Hypothalamus (tissue), 51 donors: ENCODE measurements at regions not wholly inside any gene's neighbourhood (a gene's known extent, or its start where the extent isn't known, plus 50 kb on each side); places are given as distances from the start of the nearest gene placed in this dataset.

Source experiments
- DNase-seq, 51 donors: peaks; one replicate each; lab custom pipeline; 2025; lab: John Stamatoyannopoulos, UW

GRCh38 chr17:79216391-79216790 lies 141.8 kb downstream of the ENGASE start:
- DNase-seq = no peak

GRCh38 chr17:79215631-79216030 lies 141.0 kb downstream of the ENGASE start:
- DNase-seq = no peak

- no peak for DNase-seq
Observed at GRCh38 chr17:79214940-79215604, 140.4 kb downstream of the ENGASE start.

- DNase-seq = no peak
Observed at GRCh38 chr17:79214459-79214858, 139.8 kb downstream of the ENGASE start.

- DNase-seq = no peak
Observed at GRCh38 chr17:79213305-79213704, 138.7 kb downstream of the ENGASE start.

- no peak for DNase-seq
Observed at GRCh38 chr17:79212149-79213087, 137.8 kb downstream of the ENGASE start.

DNA sequence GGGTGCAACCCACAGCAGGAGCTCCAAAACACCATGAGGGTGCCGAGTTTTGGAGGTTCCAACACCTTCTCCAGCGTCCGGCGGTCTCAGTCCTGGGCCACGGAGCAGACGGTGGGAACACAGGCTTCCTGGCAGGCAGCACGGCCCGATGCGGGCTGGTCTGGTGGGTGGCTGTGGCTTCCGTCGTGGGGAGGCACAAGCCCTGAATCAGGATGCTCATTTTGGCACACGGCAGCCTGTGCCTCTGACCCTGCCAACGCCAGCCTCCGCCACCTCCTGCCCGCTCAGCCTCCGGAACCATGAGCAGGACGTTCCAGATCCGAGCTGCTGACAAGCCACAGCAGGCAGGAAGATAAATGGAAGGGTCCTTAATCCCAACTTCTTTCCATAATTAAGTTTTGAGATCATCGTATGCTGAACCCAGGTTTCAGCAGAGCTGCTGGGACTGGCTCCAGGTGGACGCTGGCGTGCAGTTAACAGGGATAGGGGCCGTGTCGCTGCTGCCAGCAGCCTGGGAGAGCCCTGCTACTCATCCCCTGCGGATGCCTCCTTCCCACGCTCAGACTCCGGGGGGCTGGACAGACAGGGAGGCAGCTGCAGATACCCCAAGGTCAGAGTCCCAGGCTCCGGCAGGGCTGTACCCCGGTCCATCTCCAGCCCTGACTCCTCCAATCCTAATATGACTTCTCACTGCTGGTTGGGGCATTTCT lies 136.6 kb downstream of the ENGASE start:
- no peak for DNase-seq

- no peak for DNase-seq
Observed at GRCh38 chr17:79210638-79211037, 136.0 kb downstream of the ENGASE start.

GRCh38 chr17:79207960-79208359 lies 133.3 kb downstream of the ENGASE start:
- DNase-seq = no peak

- DNase-seq = no peak
Observed at GRCh38 chr17:79205688-79206205, 131.1 kb downstream of the ENGASE start.

- DNase-seq = no peak
Observed at GRCh38 chr17:79204261-79204660, 129.6 kb downstream of the ENGASE start.

DNA sequence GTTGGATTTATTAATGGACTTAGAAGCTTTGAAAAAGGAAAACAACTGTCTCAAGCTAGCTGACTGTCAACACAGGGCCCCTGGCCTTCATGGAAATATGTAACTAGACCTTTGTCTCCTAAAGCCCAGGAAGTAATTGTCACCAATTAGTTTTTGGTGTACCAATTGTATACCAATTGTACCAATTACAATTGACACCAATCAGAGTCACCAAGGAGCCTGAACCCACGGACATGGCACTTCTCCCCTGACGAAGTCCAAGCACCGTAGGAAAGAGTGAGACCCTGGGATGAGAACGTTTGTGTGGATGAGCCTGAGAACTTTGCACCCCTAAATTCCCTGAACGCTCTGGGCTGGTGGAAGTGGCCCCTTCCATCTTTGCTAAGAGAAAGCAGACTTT lies 129.0 kb downstream of the ENGASE start:
- DNase-seq = no peak

DNA sequence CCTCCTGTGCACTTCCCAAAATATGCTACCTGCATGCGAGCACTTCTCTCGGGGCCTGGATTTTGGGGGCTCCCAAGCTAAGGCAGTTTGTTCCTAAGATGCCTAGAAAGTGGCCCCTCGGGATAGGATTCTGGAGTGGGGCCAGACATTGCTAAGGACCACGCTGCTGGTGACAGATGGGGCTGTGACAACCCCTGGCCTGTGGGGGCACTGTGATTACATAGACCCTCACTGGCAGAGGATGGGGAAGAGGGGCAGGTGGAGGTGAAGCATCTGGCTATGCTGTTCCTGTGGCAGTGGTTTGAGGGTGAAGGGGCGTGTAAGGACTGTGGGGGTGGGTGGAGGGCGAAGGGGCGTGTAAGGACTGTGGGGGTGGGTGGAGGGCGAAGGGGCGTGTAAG lies 128.4 kb downstream of the ENGASE start:
- DNase-seq = no peak

DNA sequence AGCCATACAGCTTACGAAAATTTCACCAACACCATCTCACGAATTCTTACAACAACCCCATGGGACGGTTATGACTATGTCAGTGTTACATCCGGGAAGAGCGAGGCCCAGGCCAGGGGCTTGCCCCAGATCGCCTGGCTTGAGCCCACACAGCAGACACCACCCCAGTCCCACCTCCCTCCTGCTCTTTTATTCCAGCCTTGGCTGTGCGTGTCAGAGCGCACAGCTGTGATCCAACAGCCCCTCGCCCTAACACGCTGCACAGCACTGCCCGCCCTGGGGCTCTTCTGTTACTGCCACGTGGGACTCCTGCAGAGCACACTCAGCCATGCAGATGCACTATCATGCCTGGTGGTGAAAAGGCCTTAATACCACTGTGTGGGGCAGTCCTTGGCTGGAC lies 127.9 kb downstream of the ENGASE start:
- no peak for DNase-seq

DNA sequence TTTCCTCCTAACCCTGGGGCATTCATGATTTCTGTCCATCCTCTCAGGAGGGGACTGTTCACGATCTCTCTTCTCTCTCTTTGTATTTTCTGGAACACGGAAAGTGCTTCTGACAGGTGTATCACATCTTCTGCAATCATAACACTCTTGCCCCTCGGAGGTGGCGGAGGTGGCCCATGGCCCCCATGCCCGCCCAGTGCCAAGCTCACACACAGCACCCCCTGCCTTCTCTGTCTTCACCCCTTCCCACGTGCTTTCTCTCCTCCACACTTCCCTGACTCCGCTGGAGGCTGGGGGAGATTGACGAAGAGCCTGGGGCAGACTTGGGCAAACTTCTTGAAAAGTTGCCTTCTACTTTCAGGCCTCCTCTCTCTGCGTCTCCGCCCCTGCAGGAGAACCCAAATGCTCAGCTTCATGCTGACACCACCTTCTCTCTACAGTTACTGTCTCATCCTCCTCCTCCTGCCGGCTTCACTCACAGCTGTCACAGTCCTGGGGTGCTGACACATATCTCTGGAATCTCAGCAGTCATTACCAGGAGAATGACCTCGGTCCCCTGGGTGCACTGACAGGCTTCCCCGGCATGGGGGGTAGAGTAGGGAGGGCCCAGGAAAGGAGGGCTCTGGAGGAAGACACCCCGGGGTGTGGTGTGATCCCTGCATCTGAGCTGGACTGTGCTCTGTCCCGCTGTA lies 127.1 kb downstream of the ENGASE start:
- DNase-seq = peak in 1 of 51 donors; percentile 10

DNA sequence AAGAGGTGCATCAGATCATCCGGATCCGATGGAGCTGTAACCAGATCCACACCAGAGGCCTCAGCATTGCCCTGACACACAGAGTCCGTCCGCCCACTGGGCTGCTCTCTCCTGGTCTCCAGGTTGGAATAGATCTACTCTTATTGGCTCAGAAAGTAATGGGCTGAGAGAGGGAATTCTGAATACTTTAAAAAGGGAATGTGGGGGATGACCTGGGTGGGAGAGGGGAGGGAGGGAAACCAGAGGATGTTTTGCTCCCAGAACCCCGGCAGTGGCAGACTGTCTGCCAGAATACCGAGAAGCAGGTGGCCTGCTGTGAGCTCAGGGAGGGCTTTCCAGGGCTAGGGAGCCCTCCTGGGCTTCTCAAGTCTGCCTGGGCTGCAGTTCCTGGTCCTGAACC lies 126.5 kb downstream of the ENGASE start:
- DNase-seq = no peak

DNA sequence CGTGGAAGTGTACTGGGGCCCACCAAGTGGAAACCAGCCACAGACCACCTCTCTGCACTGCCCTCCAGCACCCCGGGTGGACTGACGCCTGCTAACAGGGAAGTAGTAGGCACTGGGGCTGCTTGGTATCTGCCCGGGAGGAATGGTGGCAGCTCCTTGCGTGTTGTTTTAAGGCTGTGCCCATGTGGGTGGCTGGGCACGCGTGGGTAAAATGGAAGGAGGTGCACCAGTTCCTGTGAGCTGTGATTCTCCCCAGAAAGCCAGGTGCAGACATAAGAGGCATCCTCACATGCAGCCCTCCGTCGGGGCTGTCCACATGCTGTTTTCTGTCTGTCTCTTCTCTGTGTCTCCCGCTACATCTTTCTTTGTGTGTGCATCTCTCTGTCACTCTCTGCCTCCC lies 122.3 kb downstream of the ENGASE start:
- DNase-seq = no peak

GRCh38 chr17:79192503-79193351 lies 118.1 kb downstream of the ENGASE start:
- peak in 12 of 51 donors; percentile 1 to 28 (median 4) for DNase-seq

DNA sequence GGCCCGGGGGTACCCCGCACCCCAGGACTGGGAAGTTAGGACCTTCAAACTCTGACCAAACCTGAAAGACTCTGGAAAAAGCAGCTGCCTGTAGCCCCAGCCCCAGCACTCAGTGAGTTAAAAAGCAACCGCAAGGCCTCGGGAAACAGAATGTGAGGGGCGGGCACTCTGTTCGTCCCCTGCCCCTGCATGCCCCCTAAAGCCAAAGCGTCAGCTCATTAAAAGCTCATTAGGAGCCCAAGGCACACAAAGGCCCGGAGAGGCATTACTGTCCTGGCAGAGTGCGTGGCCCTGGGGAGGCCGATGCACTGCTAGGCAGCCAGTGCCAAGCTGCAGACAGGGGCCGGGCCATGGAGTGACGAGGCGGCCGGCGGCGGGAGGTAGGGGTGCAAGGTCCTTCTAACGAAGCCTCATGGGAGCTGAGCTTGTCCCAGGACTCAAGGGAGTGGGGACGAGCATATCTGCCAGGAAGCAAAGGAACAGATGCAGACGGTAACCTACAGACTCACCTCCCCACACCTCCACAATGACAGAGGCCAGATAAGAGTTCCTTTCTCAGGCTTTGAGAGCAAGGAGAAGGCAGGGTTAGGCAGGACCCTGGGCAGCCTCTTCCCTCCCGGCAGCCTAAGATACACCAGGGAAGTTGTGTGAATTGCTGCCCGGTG lies 116.8 kb downstream of the ENGASE start:
- no peak for DNase-seq
